ES-I3 (cell line): ENCODE measurements at regions not wholly inside any gene's neighbourhood (a gene's known extent, or its start where the extent isn't known, plus 50 kb on each side); places are given as distances from the start of the nearest gene placed in this dataset.

Experiments
- H3K36me3 ChIP-seq: 2 replicates; pipeline ENCODE4 v1.6.1; 2013; ENCODE audit warnings: mild to moderate bottlenecking, low read length, control low read depth, moderate library complexity; ENCODE audit not compliant: insufficient read depth
- H3K4me1 ChIP-seq: 2 replicates; pipeline ENCODE4 v1.6.1; 2013; ENCODE audit warnings: mild to moderate bottlenecking, control low read depth, low read length; ENCODE audit not compliant: insufficient read depth
- H3K9ac ChIP-seq: 2 replicates; pipeline ENCODE4 v1.6.1; 2013; ENCODE audit warnings: low read depth, mild to moderate bottlenecking, low read length, moderate library complexity
- H3K9me3 ChIP-seq: 2 replicates; pipeline ENCODE4 v1.6.1; 2013; ENCODE audit warnings: mild to moderate bottlenecking, low read length, moderate library complexity; ENCODE audit not compliant: control insufficient read depth, insufficient read depth

DNA sequence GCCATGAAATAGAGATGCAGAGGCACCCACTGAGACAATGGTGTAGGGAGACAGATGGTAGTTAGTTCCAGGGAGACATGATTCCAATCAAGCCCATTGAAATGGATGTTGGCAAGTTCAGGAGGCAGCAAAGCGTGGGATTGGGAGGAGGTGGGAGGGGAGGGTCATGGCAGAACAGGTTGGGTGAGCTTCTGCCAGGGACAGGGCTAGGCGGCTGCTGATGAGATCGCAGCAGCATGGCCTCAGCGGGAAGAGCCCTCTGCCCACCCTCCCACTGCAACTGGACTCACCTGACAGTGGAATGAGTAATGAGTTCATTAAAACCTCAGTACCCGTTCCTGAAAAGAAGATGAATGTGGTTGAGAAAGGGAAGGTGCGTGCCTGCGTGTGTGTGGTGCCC lies 418.2 kb downstream of the CDK5RAP2 start:
- no peaks in the 10 kb centered on the region for H3K36me3 ChIP-seq
- H3K4me1 ChIP-seq, result no peaks in the 10 kb centered on the region
- no peaks in the 10 kb centered on the region for H3K9me3 ChIP-seq
- no peak overlapping the region for H3K9ac ChIP-seq

DNA sequence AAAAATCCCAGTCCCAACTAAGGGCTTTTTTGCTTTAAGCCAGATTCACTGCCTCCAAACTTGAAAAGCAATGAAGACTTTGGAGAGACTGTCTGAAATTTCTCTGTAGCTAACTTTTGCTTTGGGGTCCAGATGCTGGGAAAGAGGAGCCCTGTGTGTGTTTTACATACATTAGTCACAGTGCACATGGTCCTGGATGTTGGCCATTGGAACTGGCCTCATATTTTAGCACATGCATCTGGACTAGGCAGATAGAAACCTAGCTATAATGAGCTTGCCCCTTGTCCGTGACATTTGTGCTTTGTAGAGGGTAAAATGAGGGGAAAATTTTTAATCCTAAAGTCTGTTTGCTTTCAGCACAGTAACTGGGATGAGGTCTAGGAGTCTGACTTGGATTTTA lies 421.7 kb downstream of the CDK5RAP2 start:
- no peaks in the 10 kb centered on the region for H3K36me3 ChIP-seq
- no peaks in the 10 kb centered on the region for H3K4me1 ChIP-seq
- H3K9ac ChIP-seq, result no peak overlapping the region
- no peaks in the 10 kb centered on the region; the same call in 1 of the 2 replicates for H3K9me3 ChIP-seq

DNA sequence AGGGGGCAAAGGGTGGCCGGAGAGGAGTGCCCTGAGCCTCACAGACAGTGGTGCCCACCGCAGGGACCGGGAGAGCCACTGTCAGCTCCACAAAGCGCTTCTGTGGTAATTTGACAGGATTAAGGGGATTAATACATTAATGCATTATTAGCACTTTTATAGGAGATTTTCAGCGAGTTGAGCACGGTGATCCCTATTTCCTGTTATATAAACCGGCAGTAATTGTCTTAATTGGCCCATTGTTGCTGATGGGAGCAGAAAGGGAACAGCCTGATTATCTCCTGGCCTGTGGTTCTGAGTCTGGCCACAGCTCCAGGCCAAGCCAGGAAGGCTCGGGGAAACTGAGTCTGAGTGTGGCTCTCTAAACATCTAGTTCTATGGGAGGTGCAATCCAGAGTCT lies 423.6 kb downstream of the CDK5RAP2 start:
- Histone ChIP-seq H3K36me3 (no peaks in the 10 kb centered on the region), H3K9ac (no peak overlapping the region), H3K9me3 (no peaks in the 10 kb centered on the region; the same call in 1 of the 2 replicates), H3K4me1 (no peaks in the 10 kb centered on the region)

DNA sequence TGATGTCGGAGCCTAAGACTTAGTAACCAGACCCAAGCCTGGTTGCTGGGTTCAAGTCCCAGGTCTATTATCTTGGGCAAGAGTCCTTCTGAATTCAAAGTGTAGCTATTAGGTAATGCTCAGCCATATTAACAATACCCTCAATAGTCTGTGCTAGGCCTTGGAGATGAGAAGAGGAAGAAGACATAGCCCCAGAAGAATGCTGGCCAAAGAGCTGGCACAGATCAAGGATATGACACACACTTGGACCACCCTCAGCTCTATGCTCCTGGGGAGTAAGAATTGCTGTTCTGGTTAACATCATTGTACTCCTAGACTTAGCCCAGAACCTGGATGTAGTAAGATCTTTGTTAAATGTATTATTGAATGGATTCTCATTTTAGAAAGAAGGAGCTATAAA lies 426.7 kb downstream of the CDK5RAP2 start:
- Histone ChIP-seq H3K4me1 (no peaks in the 10 kb centered on the region), H3K9ac (no peak overlapping the region), H3K36me3 (no peaks in the 10 kb centered on the region), H3K9me3 (no peaks in the 10 kb centered on the region; the same call in 1 of the 2 replicates)

DNA sequence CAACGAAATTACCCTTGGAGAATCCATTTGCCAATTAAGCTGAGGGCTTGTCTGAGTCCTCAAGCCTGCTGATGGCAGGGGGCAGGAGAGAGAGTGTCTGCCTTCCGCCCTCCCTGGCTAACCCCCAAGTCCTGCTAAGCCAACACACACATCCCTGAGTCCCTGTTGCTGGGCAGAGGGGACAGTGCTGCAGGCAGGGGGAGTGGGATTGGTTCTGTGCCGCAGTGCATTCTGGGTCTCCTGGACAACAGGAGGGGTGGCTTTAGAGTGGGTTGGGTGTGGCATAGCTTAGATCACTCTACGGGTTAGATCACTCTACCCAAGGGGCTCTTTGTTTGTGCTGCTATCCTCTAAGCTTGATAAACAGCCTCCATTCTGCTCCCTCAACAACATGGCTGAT lies 427.7 kb downstream of the CDK5RAP2 start:
- Histone ChIP-seq H3K36me3 (no peaks in the 10 kb centered on the region), H3K9me3 (no peaks in the 10 kb centered on the region; the same call in 1 of the 2 replicates), H3K9ac (no peak overlapping the region), H3K4me1 (no peaks in the 10 kb centered on the region)

DNA sequence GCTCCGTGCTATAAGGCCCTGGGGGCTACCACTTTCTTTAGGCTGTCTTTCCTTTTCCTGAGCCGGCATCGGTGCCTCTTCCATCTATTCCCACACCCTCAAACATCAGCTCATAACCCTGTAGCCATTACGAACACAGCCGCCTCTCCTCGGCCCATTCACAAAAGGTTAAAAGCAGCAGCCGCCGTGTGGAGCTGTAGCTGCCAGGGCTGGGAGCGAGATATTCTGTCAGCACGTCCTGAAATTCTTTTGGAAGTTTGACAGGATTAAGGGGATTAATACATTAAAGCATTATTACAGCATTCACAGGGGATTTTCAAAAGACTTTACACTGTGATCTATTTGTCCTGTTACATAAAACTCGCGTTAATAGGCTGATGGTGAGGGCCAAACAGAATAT lies 428.2 kb downstream of the CDK5RAP2 start:
- Histone ChIP-seq H3K9ac (no peak overlapping the region), H3K4me1 (no peaks in the 10 kb centered on the region), H3K9me3 (no peaks in the 10 kb centered on the region; the same call in 1 of the 2 replicates), H3K36me3 (no peaks in the 10 kb centered on the region)

DNA sequence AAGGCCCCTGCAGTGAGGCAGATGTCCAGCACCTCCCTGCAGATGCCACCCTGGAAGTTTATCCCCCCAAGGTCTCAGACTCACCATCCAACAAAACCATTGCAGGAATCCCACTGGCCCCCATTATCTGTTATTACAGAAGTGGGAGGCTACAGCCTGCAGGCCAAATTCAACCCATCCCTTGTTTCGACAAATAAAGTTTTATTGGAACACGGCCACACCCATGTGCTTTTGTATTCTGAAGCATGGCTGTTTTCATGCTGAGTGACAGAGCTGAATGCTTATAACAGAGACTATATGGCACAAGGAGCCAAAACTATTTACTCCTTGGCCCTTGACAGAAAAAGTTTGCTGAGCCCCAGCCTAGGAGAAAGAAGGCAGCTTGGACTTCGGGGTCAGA lies 428.8 kb downstream of the CDK5RAP2 start:
- Histone ChIP-seq H3K9ac (no peak overlapping the region), H3K4me1 (no peaks in the 10 kb centered on the region), H3K36me3 (no peaks in the 10 kb centered on the region), H3K9me3 (no peaks in the 10 kb centered on the region; the same call in 1 of the 2 replicates)

DNA sequence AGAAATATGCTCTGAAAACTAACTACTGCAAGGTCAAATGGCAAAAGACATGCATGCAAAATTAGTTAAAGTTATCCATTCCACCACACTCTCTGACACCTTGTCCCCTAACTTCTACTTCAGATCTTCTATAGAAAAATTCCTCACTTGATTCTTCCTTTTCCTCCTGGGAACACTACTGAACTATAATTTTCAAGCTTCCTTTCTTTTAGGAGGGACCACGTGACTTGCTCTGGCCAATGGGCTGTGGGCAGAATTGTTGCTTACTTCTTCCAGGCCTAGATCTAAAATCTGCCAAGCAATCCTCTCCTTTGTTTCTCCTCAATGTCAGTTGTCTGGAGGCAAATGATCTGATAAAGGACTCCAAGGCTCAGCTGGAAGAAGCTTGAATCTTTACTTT lies 441.0 kb downstream of the CDK5RAP2 start:
- H3K9ac ChIP-seq, result no peak overlapping the region
- H3K36me3 ChIP-seq, result no peaks in the 10 kb centered on the region
- H3K9me3 ChIP-seq, result no peaks in the 10 kb centered on the region
- no peaks in the 10 kb centered on the region for H3K4me1 ChIP-seq

DNA sequence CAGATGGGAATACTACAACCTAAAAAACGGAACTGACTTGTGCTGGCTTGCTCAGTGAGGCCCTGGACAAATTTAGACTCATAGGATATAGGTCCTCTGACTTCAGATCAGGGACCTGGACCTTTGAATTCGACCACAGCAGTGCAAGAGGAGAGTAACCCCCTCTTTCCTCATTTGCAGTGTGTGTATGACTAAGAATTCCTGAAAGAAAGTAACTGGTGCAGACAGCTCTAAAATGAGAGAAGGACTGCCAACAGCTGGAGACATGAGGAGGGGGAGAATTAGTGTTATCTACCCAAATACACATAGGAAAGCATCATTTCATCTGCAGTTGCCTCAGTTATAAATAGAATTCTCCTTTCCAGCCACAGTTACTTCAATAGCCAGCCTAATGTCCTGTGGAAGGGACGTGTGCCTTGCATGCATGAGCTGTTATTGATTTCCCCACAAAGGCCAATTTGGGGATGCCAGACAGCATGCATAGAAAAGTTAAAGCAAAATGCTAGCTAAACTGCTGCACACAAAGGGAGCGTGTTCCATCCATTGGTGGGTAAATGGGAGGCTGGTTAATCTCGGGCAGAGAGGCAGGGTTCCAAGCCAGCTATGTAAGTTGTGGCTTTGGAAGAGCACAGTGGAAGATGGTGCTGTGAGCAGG lies 442.7 kb downstream of the CDK5RAP2 start:
- H3K9ac ChIP-seq, result no peak overlapping the region
- no peaks in the 10 kb centered on the region for H3K9me3 ChIP-seq
- no peaks in the 10 kb centered on the region for H3K36me3 ChIP-seq
- H3K4me1 ChIP-seq, result no peaks in the 10 kb centered on the region

DNA sequence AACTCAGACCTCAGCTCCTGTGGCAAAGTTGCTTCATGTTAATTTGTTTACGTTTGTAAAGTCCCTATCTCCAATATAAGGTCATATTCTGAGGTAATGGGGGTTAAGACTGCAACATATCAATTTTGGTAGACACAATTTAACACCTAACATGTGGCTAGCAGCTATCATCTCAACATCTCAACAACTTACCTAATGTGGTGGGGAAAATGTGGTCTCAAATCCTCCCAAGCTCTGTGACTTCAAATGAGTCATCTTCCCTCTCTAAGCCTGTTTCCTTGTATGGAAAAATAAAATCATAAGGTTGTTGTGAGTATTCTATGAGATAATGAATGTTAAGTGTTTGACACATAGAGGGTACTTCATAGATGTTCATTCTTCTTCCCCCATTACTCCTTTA lies 443.3 kb downstream of the CDK5RAP2 start:
- Histone ChIP-seq H3K9me3 (no peaks in the 10 kb centered on the region), H3K36me3 (no peaks in the 10 kb centered on the region), H3K9ac (no peak overlapping the region), H3K4me1 (no peaks in the 10 kb centered on the region)

DNA sequence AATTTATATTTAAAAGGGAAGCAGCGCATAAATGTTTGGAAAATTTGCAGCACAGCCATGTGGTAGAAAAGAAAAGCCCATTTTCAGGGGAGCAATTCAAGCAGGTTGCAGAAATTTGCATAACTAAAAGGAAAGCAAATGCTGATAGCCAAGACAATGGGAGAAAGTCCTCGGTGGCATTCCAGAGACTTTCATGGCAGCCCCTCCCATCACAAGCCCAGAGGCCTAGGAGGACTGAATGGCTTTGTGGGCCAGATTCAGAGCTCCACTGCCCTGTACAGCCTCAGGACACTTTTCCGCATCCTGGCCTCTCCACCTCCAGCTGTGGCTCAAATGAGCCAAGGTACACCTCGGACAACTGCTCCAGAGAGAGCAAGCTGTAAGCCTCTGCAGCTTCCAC lies 462.9 kb downstream of the CDK5RAP2 start:
- no peak overlapping the region for H3K9ac ChIP-seq
- H3K9me3 ChIP-seq, result peaks cover 7% of the 10 kb centered on the region
- H3K36me3 ChIP-seq, result no peaks in the 10 kb centered on the region; the same call in 1 of the 2 replicates
- no peaks in the 10 kb centered on the region for H3K4me1 ChIP-seq

DNA sequence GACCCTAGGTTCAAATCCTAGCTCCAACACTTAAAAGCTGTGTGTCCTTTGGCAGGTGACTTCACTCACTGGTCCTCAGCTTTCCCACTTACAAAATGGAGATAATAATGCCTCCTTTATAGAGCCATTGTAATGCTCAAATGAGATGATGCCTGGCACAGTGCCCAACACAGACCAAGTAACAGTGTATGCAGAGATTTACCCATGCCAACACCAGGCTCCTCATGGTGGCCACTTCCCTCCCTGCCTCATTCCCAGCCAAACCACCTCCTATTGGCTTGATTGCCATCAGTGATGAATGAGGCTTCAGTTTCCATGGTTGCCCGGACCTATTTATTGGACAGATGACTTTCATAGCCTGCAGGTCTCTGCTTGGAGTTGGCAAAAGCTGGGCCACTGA lies 469.4 kb downstream of the CDK5RAP2 start:
- Histone ChIP-seq H3K9me3 (no peaks in the 10 kb centered on the region; the same call in 1 of the 2 replicates), H3K36me3 (no peaks in the 10 kb centered on the region), H3K9ac (no peak overlapping the region), H3K4me1 (no peaks in the 10 kb centered on the region)

DNA sequence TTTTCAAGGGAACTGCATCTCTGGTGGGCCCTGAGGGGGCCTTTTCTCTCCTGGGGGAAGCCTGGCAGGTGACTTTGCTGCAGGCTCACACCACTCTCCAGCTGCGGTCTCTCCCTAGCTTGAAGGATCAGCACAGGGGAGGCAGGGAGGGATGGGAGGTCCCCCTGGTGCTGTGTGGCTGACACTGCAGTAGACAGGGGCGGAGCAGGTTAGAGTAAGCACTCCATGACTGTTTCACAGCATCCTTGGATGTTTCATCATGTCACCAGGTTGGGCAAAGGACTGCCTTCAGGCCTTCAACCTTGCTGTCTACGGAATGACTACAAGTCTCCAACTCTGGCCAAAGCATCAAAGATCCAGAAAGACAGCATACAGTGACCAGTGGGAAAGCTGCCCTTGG lies 470.7 kb downstream of the CDK5RAP2 start:
- Histone ChIP-seq H3K9ac (no peak overlapping the region), H3K9me3 (no peaks in the 10 kb centered on the region; the same call in 1 of the 2 replicates), H3K36me3 (no peaks in the 10 kb centered on the region), H3K4me1 (no peaks in the 10 kb centered on the region)

DNA sequence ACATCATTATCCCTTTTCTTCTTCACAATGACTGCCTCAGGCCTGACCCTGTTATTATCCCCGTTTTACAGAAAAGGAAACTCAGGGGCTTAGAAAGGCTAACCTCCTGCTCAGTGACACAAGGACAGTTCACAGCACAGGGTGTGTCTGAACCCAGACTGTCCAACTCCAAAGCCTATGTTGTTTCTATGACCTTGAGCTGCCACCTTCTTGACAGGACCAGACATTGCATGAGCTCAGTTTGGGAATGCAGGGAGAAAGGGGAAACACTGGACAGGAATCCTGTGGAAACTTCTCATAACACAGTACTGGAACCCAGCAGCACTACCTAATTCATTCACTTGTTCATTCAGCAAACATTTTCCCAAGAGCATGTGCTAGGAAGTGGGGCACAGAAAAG lies 472.8 kb downstream of the CDK5RAP2 start:
- H3K4me1 ChIP-seq, result peaks cover 3% of the 10 kb centered on the region; the same call in 1 of the 2 replicates
- H3K36me3 ChIP-seq, result no peaks in the 10 kb centered on the region
- no peak overlapping the region for H3K9ac ChIP-seq
- H3K9me3 ChIP-seq, result no peaks in the 10 kb centered on the region; the same call in 1 of the 2 replicates

DNA sequence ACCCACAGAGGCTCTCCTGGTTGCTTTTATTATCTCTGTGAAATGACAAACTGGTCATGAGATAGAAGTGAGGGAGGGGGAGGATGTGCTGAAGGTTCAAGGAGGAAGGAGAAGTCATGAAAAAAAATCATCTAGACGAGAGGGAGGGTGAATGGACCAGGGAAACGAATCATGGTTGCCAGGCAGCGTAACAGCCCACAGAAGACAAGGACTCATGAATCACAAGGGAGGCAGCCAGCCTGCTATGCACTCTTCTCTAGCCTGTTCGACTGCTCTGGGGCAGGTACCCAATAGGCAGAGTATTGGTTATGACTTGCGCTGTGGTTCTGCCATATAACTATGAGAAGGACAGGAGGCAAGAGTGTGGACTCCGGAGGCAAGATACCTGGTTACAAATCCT lies 475.2 kb downstream of the CDK5RAP2 start:
- Histone ChIP-seq H3K4me1 (peaks cover 3% of the 10 kb centered on the region; the same call in 1 of the 2 replicates), H3K9me3 (no peaks in the 10 kb centered on the region), H3K9ac (no peak overlapping the region), H3K36me3 (no peaks in the 10 kb centered on the region)
